ENCODE measurements at regions not wholly inside any gene's neighbourhood (a gene's known extent, or its start where the extent isn't known, plus 50 kb on each side); places are given as distances from the start of the nearest gene placed in this dataset.
"Not testable (repeated sequence)": the region's sequence is repeated elsewhere in the genome, so short reads cannot be mapped to it uniquely, and the experiment has no call there.

DNA sequence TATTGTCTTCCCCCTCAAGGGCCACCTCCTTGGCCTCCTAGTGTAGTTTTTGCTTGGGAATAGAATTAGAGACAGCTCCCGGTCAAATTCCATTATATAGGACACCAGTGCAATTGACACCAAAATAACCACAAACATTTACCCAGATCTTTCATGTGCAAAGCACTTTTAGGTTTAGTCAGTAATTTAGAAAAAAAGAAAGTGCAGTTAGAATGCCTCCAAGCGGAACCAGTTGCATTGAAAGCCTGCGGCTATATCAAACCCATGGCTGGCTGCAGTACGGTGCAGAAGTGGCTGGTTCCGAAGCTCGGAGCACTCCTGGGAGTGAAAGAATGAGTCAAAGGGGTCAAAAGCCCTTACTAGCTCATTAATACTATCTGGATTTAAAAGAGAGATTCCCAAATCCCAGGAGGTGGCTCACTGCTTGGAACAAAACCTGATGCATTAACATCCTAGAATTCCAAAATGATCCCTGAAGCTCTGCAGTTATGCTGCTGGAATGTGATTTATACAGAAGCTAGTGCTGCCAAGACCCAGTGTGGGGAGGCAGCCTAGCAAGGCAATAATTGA, 432.2 kb upstream of the KLHL29 start:
- DNase-seq, result no peak

DNA sequence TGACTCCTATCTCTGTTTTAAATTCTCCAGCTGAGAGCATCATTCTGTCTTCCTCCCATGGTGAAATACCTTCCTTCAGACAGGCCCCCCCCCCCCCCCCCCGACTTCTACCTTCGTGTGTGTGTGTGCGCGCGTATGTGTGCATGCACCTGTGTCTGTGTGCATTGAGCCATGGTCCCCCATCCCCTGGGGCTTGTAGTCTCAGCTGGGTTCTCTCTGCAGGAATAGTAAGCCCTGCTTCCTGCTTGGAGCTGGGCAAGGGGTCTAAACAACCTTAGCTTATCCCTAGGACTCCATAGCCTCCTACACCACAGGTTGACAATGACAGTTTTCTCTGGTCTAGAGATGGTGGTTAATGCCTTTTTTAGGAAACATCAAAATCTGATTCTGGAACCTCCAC, 427.5 kb upstream of the KLHL29 start:
- DNase-seq, result no peak

- DNase-seq, result no peak
These were observed 426.7 kb upstream of the KLHL29 start for GRCh38 chr2:22958308-22958707.

GRCh38 chr2:22967756-22968155, 417.2 kb upstream of the KLHL29 start:
- DNase-seq, result no peak

DNA sequence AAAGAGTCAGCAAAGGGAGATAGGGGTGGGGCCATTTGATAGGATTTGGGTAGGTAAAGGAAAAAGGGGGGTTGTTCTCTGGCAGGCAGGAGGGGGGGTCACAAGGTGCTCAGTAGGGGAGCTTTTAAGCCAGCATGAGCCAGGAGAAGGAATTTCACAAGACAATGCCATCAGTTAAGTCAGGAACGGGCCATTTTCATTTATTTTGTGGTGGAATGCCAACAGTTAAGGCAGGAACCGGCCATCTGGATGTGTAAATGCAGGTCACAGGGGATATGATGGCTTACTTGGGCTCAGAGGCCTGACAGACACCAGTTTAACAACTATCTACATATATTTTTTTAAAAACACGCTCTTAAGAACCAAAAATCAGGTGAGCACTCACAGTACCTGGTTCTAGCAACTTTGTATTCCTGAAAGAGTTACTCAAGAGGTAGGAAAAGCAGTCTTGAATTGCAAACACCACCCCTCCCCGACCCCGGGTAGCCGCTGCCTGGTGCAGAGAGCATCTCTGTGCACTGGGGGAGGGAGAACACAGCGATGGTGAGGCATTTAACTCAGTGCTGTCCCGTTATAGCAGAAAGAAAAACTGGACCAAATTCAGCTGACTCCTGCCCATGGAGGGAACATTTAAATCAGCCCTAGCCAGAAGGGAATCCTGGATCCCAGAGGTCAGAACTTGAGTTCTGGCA, 414.5 kb upstream of the KLHL29 start:
- no peak for DNase-seq

GRCh38 chr2:22970991-22971390, 414.0 kb upstream of the KLHL29 start:
- no peak for DNase-seq

GRCh38 chr2:22981785-22982184, 403.2 kb upstream of the KLHL29 start:
- no peak for DNase-seq

DNA sequence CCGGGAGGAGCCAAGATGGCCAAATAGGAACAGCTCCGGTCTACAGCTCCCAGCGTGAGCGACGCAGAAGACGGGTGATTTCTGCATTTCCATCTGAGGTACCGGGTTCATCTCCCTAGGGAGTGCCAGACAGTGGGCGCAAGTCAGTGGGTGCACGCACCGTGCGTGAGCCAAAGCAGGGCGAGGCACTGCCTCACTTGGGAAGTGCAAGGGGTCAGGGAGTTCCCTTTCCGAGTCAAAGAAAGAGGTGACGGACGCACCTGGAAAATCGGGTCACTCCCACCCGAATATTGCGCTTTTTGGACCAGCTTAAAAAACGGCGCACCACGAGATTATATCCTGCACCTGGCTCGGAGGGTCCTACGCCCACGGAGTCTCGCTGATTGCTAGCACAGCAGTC, 400.8 kb upstream of the KLHL29 start:
- not testable (repeated sequence) for DNase-seq

GRCh38 chr2:22990246-22990645, 394.7 kb upstream of the KLHL29 start:
- DNase-seq, result no peak

DNA sequence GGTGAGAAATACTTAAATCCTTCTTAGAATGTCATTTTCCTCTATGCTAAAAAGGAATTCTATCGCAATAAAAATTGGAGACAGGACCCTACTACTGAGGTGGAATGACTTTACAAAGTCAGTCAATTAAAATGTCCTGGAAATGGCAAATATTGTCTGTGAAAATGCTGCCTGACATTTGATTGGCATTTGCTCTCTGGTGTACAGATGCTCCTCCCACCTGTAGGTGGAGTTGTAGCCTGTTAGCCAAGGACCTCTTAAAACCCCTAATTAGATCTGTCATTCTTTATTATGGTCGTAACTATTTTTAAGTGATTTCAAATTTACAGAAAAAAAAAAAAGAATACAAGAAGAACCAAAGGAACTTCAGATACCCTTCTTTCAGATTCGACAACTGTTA, 393.1 kb upstream of the KLHL29 start:
- DNase-seq, result no peak

DNA sequence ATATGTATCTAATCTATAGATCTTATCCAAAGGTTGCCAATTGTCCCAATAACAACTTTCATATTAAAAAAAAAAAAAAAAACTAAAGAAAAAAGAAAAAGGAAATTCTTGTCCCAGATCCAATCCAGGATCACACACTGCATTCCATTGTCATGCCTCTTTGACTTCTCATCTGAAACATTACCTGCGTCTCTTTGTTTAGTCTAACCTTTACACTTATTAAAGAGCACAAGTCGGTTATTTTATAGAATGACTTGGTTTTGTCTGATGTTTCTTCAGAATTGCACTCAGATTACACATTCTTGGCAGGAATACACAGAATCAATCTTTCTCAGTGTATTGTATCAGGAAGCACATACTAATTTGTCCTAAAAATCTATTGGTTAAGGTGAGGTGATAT, 392.5 kb upstream of the KLHL29 start:
- DNase-seq, result no peak

DNA sequence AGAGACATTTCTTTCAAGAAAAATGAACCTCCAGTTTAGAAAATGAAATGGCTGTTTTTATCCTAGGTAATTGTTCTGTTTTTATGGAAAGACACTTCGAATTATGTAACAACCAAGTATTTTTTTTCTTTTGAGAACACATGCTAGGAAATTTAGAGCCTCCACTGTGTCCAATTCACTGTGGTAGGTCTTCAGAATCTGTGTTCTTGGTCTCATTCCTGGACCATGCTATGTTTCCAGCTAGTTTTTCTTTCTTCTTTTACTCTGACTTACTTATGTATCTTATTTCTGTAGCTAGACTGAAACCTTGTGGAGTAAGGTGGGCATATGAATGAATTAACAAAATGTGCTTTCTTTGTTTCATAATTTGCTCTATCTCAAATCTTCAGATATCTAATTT, 391.7 kb upstream of the KLHL29 start:
- DNase-seq, result no peak

DNA sequence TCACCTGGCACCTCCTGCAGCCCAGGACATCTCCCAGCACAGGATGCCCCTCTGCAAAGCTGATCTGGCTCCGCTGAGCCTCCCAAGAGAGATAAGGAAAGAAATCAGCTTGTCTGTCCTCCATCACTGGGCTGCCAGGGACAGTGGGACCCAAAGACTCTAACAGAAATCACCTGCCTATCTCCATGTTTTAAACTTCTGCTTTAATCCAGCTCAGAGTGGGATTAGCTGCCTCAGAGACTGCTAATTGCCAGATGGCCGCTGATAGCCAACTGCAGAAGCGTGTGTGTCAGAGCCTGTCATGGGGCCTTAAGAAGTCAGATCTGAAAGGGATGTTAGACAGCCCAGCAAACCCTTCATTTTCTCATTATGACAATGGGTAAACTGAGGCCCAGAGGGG, 389.4 kb upstream of the KLHL29 start:
- no peak for DNase-seq

- DNase-seq, result no peak
These were observed 388.1 kb upstream of the KLHL29 start for GRCh38 chr2:22996911-22997310.

DNA sequence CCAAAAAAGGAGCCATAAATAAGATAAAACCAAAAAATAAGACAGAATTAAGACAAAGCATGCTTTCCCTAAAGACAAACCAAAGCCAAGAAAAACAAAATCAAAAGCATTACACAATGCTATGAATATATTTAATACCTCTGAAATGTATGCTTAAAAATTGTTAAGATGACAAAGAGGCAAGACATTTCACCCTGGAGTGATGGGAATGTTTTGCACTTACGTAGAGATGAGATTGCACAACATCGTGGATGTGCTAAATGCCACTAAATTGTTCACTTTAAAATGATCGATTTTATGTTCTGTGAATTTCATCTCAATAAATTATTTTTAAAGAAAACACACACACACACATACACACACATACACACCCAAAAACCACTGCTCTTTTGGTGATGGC, 386.6 kb upstream of the KLHL29 start:
- no peak for DNase-seq

GRCh38 chr2:22999951-23000350, 385.0 kb upstream of the KLHL29 start:
- DNase-seq, result no peak

DNA sequence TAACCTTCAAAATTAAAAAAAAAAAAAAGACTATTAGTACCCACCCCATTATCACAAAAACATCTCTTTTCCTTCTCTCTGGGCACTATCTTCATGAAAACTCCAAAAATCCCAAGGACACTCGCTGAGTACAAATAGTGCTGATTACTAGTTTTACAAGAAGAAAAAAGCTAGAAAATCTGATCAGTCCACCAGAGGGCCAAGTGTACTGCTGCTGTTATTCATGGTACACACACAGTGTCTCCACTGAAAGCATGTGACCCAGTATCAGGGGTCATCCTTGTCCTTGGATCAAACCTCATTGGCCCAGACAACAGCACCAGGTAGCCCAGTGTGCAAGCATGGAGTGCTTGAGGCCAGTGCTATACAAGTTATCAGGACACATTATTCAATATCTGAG, 382.7 kb upstream of the KLHL29 start:
- DNase-seq, result no peak

- DNase-seq, result no peak
These were observed 379.5 kb upstream of the KLHL29 start for GRCh38 chr2:23005469-23005868.

DNA sequence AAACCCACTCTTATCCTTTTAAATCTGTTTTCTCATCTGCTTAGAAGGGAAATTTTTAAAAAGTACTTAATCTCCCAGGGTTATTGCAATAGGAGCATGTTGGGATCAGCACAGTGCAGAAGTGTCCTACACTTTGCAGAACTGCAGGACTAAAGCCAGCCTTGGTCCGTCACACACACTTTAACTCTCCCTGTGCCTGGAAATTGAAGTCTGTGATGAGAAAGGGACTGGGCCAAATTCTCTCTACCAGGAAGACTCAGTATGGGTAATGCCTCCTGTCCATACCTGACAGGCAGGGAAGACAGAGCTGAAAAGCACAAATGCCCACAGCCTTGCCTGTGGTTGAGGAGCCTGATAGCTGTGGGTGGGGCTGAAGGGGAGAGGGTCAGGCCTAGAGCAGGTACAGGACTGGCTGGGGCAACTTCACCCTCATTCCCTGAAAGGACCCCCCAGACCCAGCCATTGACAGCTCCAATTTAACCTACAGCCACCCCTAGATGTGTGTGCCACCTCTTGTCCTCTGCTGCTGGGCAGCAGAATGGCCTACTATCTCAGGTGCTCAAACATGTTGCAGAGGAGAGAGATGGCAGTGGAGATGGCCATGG, 377.2 kb upstream of the KLHL29 start:
- DNase-seq, result no peak

GRCh38 chr2:23008440-23008839, 376.5 kb upstream of the KLHL29 start:
- no peak for DNase-seq

- DNase-seq, result no peak
These were observed 376.0 kb upstream of the KLHL29 start for GRCh38 chr2:23008951-23009350.

GRCh38 chr2:23009545-23010149, 375.3 kb upstream of the KLHL29 start:
- DNase-seq, result no peak

GRCh38 chr2:23012499-23012898, 372.5 kb upstream of the KLHL29 start:
- no peak for DNase-seq

- no peak for DNase-seq
These were observed 369.3 kb upstream of the KLHL29 start for GRCh38 chr2:23015651-23016200.
